HepG2 (cell line): ENCODE measurements at regions not wholly inside any gene's neighbourhood (a gene's known extent, or its start where the extent isn't known, plus 50 kb on each side); places are given as distances from the start of the nearest gene placed in this dataset.

Experiments
- ARHGAP35 ChIP-seq: sonication (generic); formaldehyde crosslinking; IDR thresholded peaks from 2 replicates; pipeline ENCODE4 v1.9.0; 2022; ENCODE audit warnings: mild to moderate bottlenecking, inconsistent platforms, moderate library complexity, missing genetic modification reagents, borderline replicate concordance
- ATF3 ChIP-seq: sonication (generic); formaldehyde crosslinking; IDR thresholded peaks from 2 replicates; pipeline ENCODE4 v1.4.0; 2020; ENCODE audit warnings: missing genetic modification reagents
- ELF4 ChIP-seq: sonication (generic); formaldehyde crosslinking; IDR thresholded peaks from 2 replicates; pipeline ENCODE4 v1.5.0; 2020; ENCODE audit warnings: missing genetic modification reagents, mild to moderate bottlenecking, moderate library complexity, borderline replicate concordance
- FOXO1 ChIP-seq: sonication (generic); formaldehyde crosslinking; IDR thresholded peaks from 2 replicates; pipeline ENCODE4 v1.4.0; 2020; ENCODE audit warnings: missing genetic modification reagents
- FOXP4 ChIP-seq: sonication (generic); formaldehyde crosslinking; IDR thresholded peaks from 2 replicates; pipeline ENCODE4 v1.4.0; 2020; ENCODE audit warnings: missing genetic modification reagents
- HCFC1 ChIP-seq: fragments of 150-350 bp; IDR thresholded peaks from 2 replicates; pipeline ENCODE4 v1.6.1; 2014; ENCODE audit warnings: low read depth, low read length
- HNRNPUL1 ChIP-seq: fragments of 200-400 bp; formaldehyde crosslinking; IDR thresholded peaks from 2 replicates; pipeline ENCODE4 v1.6.1; 2017; ENCODE audit warnings: low read depth, mild to moderate bottlenecking, low read length, moderate library complexity
- ISL2 ChIP-seq: sonication (generic); formaldehyde crosslinking; IDR thresholded peaks from 2 replicates; pipeline ENCODE4 v1.5.0; 2020; ENCODE audit warnings: missing genetic modification reagents
- KDM1A ChIP-seq: IDR thresholded peaks from 2 replicates; pipeline ENCODE4 v1.6.1; 2016; ENCODE audit warnings: missing compliant biosample characterization
- MZF1 ChIP-seq: sonication (generic); formaldehyde crosslinking; IDR thresholded peaks from 2 replicates; pipeline ENCODE4 v1.8.1; 2023; ENCODE audit warnings: mild to moderate bottlenecking, missing genetic modification reagents, borderline replicate concordance
- TFDP2 ChIP-seq: sonication (generic); formaldehyde crosslinking; IDR thresholded peaks from 2 replicates; pipeline ENCODE4 v1.4.0; 2020; ENCODE audit warnings: missing genetic modification reagents
- TRAFD1 ChIP-seq: sonication (generic); formaldehyde crosslinking; IDR thresholded peaks from 2 replicates; pipeline ENCODE4 v1.5.1; 2020; ENCODE audit warnings: missing genetic modification reagents, mild to moderate bottlenecking, borderline replicate concordance
- U2AF2 ChIP-seq: fragments of 200-400 bp; formaldehyde crosslinking; IDR thresholded peaks from 2 replicates; pipeline ENCODE4 v1.6.1; 2017; ENCODE audit warnings: low read depth, mild to moderate bottlenecking, low read length
- ZBTB34 ChIP-seq: sonication (generic); formaldehyde crosslinking; IDR thresholded peaks from 2 replicates; pipeline ENCODE4 v1.8.0; 2022; ENCODE audit warnings: mild to moderate bottlenecking, missing genetic modification reagents
- ZNF260 ChIP-seq: sonication (generic); formaldehyde crosslinking; IDR thresholded peaks from 2 replicates; pipeline ENCODE4 v1.4.0; 2020; ENCODE audit warnings: missing genetic modification reagents, low read depth, mild to moderate bottlenecking, borderline replicate concordance
- ZNF30 ChIP-seq: sonication (generic); formaldehyde crosslinking; IDR thresholded peaks from 2 replicates; pipeline ENCODE4 v1.5.0; 2020; ENCODE audit warnings: mild to moderate bottlenecking, missing genetic modification reagents
- ZNF574 ChIP-seq: sonication (generic); formaldehyde crosslinking; IDR thresholded peaks from 2 replicates; pipeline ENCODE4 v1.4.0; 2020; ENCODE audit warnings: missing genetic modification reagents
- ZSCAN22 ChIP-seq: sonication (generic); formaldehyde crosslinking; IDR thresholded peaks from 2 replicates; pipeline ENCODE4 v1.4.0; 2020; ENCODE audit warnings: mild to moderate bottlenecking, missing genetic modification reagents
- ZSCAN29 ChIP-seq: sonication (generic); formaldehyde crosslinking; conservative IDR thresholded peaks from 2 replicates; pipeline ENCODE4 v1.4.0; 2020; ENCODE audit warnings: mild to moderate bottlenecking, missing genetic modification reagents

GRCh38 chr5:110346893-110347358 lies 379.5 kb downstream of the TMEM232 start (continued):
- TF ChIP-seq ARHGAP35 (no peak), MZF1 (CRISPR knock-in tag) (no peak), HNRNPUL1 (no peak), ZNF574 (CRISPR knock-in tag) (no peak), ZSCAN29 (CRISPR knock-in tag) (no peak), TRAFD1 (CRISPR knock-in tag) (no peak), ATF3 (peak; percentile 48; the same call in 1 of the 2 replicates), KDM1A (CRISPR knock-in tag) (0 out of 2 replicates have a peak, but pooled peaks have one; percentile 51), ZNF30 (CRISPR knock-in tag) (no peak), ZSCAN22 (CRISPR knock-in tag) (no peak), TFDP2 (CRISPR knock-in tag) (0 out of 2 replicates have a peak, but pooled peaks have one; percentile 17), ISL2 (CRISPR knock-in tag) (peak; percentile 94), FOXP4 (CRISPR knock-in tag) (peak; percentile 93), ZBTB34 (CRISPR knock-in tag) (no peak), U2AF2 (no peak), HCFC1 (no peak), ZNF260 (no peak), ELF4 (no peak), FOXO1 (CRISPR knock-in tag) (peak; percentile 94)
